NCI-H1092 (cell line): ENCODE measurements at regions not wholly inside any gene's neighbourhood (a gene's known extent, or its start where the extent isn't known, plus 50 kb on each side); places are given as distances from the start of the nearest gene placed in this dataset.

ENCODE experiments used
- DNase-seq: peaks from one replicate; lab custom pipeline; 2025; lab: John Stamatoyannopoulos, UW

GRCh38 chr16:86157616-86158247, 258.8 kb downstream of the IRF8 start:
- no peak for DNase-seq

- no peak for DNase-seq
Observed at GRCh38 chr16:86158688-86159360, 259.9 kb downstream of the IRF8 start.

- DNase-seq = no peak
Observed at GRCh38 chr16:86165479-86165878, 266.5 kb downstream of the IRF8 start.

- DNase-seq = no peak
Observed at GRCh38 chr16:86166414-86166813, 267.5 kb downstream of the IRF8 start.

- no peak for DNase-seq
Observed at GRCh38 chr16:86167061-86167460, 268.1 kb downstream of the IRF8 start.

GRCh38 chr16:86170720-86171119, 271.8 kb downstream of the IRF8 start:
- DNase-seq = no peak

- DNase-seq = no peak
Observed at GRCh38 chr16:86171329-86171728, 272.4 kb downstream of the IRF8 start.

GRCh38 chr16:86175816-86176215, 276.9 kb downstream of the IRF8 start:
- no peak for DNase-seq

GRCh38 chr16:86176462-86176861, 277.5 kb downstream of the IRF8 start:
- DNase-seq = no peak

- no peak for DNase-seq
Observed at GRCh38 chr16:86180244-86180643, 281.3 kb downstream of the IRF8 start.

GRCh38 chr16:86180780-86181179, 281.8 kb downstream of the IRF8 start:
- no peak for DNase-seq

GRCh38 chr16:86181526-86181925, 282.6 kb downstream of the IRF8 start:
- no peak for DNase-seq

- no peak for DNase-seq
Observed at GRCh38 chr16:86184185-86184584, 285.2 kb downstream of the IRF8 start.

GRCh38 chr16:86185089-86185488, 286.1 kb downstream of the IRF8 start:
- DNase-seq = no peak

- DNase-seq = no peak
Observed at GRCh38 chr16:86186313-86186712, 287.4 kb downstream of the IRF8 start.

GRCh38 chr16:86189934-86190333, 291.0 kb downstream of the IRF8 start:
- no peak for DNase-seq

- no peak for DNase-seq
Observed at GRCh38 chr16:86191663-86192062, 292.7 kb downstream of the IRF8 start.

GRCh38 chr16:86193528-86194193, 294.7 kb downstream of the IRF8 start:
- DNase-seq = no peak

- DNase-seq = no peak
Observed at GRCh38 chr16:86195863-86196630, 297.1 kb downstream of the IRF8 start.

- no peak for DNase-seq
Observed at GRCh38 chr16:86196687-86197391, 297.9 kb downstream of the IRF8 start.

GRCh38 chr16:86198206-86199118, 299.5 kb downstream of the IRF8 start:
- DNase-seq = no peak
